NCI-H2029 (cell line): ENCODE measurements at regions not wholly inside any gene's neighbourhood (a gene's known extent, or its start where the extent isn't known, plus 50 kb on each side); places are given as distances from the start of the nearest gene placed in this dataset.
"Not testable (repeated sequence)": the region's sequence is repeated elsewhere in the genome, so short reads cannot be mapped to it uniquely, and the experiment has no call there.

Experiments
- DNase-seq: peaks from one replicate; lab custom pipeline; 2025; lab: John Stamatoyannopoulos, UW

GRCh38 chr20:22951966-22952365 lies 83.1 kb upstream of the SSTR4 start:
- no peak for DNase-seq

GRCh38 chr20:22954661-22955060 lies 80.5 kb upstream of the SSTR4 start:
- DNase-seq, result no peak

- no peak for DNase-seq
Measured at GRCh38 chr20:22958390-22958789, 76.7 kb upstream of the SSTR4 start.

DNA sequence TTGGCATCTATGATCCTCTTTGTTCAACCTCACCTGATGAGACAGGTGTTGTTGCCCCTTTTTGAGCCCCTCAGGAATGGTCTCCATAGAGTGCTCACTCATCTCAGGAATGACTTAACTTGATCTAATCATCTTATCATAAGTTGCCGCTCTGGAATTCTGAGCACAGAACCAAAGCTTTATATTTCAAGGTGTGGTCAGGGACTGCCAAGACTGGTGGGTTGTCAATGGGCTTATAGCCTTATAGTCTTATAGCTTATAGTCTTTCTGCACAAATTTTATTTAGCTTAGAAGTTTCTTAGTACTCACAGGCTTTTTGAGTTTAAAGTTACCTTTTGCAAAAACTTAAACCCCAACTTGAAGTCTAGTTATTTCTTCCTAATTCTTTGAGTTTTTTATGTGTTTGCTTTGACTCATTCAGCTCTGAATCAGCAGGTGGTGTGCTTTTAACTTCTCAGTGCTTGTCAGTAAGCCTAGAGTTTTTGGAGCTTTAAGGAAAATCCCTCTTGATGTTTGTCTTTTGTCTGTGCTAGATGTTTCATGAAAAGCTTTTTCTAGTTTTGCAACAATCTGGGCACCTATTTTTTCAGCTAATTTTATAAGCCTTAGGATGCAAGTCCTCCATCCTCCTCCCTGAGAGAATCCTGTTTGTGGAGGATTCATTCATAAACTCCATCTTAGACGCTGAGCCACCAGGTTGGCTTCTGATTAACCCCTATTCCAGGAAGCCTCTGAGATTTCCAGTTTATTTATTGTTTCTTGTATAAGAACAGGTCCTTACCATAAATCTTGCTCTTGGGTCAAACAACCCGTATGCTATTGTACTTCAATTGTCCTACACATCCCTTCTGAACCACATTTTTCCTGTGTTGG lies 72.3 kb upstream of the SSTR4 start:
- no peak for DNase-seq

GRCh38 chr20:22963581-22963980 lies 71.5 kb upstream of the SSTR4 start:
- no peak for DNase-seq

DNA sequence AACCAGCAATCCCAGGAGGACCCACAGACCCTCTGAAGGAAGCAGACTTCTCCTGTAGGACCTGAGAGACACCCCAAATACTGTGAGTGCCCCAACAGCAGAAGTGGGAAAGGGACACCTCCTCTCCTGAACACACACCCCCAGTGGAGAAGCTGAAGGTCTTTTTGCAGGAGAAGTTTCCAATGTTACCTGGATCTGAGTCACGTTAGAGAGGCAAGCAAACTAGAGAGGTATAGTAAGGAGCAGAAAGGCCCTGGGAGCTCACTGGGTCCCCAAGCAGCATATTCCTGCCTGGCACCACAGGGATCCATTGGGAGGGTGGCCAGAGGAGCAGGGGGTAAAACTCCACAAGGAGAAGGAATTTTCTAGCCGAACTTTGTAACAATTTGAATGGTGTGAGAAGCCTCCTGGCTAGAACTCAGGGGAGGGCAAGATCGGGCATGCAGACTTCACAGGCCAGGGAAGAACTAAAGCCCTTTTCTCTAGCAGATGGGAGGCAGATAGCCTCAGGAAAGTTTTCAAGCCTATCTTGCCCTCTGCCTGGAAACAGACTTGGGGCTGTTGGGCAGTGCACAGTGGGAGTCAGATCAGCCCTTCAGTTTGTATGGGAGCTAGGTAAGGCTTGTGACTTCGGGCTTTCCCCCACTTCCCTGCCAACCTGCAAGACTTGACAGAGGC lies 68.2 kb upstream of the SSTR4 start:
- DNase-seq, result no peak

- DNase-seq, result not testable (repeated sequence)
Measured at GRCh38 chr20:22967706-22968105, 67.4 kb upstream of the SSTR4 start.

DNA sequence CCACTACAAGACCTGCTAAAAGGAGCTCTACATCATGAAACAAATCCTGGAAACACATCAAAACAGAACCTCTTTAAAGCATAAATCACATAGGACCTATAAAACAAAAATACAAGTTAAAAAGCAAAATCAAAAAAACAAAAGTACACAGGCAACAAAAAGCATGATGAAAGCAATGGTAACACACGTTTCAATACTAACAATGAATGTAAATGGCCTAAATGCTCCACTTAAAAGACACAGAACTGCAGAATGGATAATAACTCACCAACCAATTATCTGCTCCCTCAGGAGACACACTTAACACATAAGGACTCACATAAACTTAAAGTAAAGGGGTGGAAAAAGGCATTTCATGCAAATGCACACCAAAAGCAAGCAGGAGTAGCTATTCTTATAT lies 66.1 kb upstream of the SSTR4 start:
- not testable (repeated sequence) for DNase-seq

DNA sequence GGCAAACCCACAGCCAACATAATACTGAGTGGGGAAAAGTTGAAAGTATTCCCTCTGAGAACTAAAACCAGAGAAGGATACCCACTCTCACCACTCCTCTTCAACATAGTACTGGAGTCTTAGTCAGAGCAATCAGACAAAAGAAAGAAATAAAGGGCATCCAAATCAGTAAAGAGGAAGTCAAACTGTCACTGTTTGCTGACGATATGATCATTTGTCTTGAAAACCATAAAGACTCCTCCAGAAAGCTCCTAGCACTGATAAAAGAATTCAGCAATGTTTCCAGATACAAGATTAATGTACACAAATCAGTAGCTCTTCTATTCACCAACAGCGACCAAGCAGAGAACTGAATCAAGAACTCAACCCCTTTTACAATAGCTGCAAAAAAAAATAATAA lies 64.0 kb upstream of the SSTR4 start:
- not testable (repeated sequence) for DNase-seq

DNA sequence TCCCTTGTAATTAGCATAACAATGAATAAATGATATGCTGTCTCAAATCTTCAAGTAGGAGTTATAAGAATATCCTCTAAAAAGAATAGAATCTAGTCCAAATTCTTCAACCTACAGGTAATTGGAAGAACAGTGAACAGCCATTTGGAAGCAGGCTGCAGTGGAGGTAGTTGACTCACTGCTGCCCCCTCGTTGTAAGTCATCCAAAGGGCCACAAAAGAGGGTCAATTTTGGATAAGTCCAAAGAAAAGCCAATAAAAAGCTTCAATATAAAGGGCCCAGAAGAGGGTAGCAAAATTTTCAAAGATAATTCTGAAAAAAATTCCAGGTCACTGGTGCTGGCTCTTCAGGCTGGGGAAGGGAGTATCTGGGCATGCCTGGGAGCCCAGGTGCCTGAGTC lies 60.8 kb upstream of the SSTR4 start:
- DNase-seq, result no peak

GRCh38 chr20:22977047-22977785 lies 57.9 kb upstream of the SSTR4 start:
- no peak for DNase-seq

DNA sequence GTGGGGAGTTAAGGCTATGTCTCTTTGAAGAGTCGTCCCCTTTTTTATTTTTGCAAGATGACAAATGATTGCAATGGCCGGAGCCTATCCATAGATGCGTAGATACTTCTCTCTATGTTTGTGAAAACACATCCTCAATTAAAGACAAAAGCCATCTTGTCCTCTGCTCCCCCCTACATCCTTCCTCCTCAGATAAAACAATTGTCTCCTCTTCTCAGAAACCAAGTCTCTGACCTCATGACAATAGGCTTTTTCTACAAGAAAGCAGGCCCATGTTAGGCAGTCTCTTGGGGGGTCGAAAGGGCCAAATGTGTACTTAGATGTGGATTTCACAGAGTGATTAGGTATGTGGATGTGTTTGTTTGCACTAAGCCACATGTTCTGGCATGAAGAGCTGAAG lies 51.1 kb upstream of the SSTR4 start:
- DNase-seq, result no peak

- DNase-seq, result no peak
Measured at GRCh38 chr20:22984606-22985005, 50.5 kb upstream of the SSTR4 start.

DNA sequence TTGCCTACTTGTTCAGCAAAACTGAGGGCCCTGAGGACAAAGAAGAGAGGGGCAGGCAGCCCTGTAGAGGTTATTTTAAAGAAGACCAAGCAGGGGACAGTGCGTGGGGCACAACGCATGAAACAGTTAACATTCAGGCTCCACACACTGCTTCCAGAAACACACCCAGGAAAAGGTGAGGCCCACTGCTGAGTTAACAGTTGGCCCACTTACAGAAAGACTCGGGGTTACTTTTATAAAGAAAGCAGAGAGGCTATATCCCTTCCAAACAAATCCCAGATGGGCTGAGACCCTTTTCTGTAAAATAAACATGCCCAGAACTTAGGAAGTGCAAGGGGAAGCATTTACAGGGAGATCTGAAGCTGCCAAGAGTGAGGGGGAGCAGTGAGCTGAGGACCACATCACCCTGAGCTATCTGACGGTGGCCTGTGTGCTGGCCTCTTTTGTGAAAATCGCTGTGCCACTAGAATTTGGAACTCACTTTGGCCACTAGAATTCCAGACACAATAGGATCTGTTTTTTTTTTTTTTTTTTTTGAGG lies 49.8 kb upstream of the SSTR4 start:
- DNase-seq, result no peak
